ENCODE measurements at regions not wholly inside any gene's neighbourhood (a gene's known extent, or its start where the extent isn't known, plus 50 kb on each side); places are given as distances from the start of the nearest gene placed in this dataset.

GRCh38 chr9:126235336-126236243, 91.0 kb upstream of the MVB12B start:
- Mint-ChIP-seq H3K27ac (no peak overlapping the region), H3K4me1 (ENCODE audit: low read depth) (no peaks in the 10 kb centered on the region), H3K4me3 (no peak overlapping the region), H3K36me3 (ENCODE audit: low read depth) (no peaks in the 10 kb centered on the region), H3K9me3 (no peaks in the 10 kb centered on the region), H3K27me3 (ENCODE audit: insufficient read depth) (peaks cover 3% of the 10 kb centered on the region)
- no peak for DNase-seq (ENCODE audit: low spot score)
- intact Hi-C loops (cut with micrococcal nuclease), result no loop called here

GRCh38 chr9:126236273-126236672, 90.4 kb upstream of the MVB12B start:
- H3K27me3 Mint-ChIP-seq (ENCODE audit: insufficient read depth), result peaks cover 3% of the 10 kb centered on the region
- DNase-seq (ENCODE audit: low spot score), result no peak
- no peaks in the 10 kb centered on the region for H3K36me3 Mint-ChIP-seq (ENCODE audit: low read depth)
- H3K9me3 Mint-ChIP-seq, result no peaks in the 10 kb centered on the region
- no peaks in the 10 kb centered on the region for H3K4me1 Mint-ChIP-seq (ENCODE audit: low read depth)
- H3K27ac Mint-ChIP-seq, result no peak overlapping the region
- intact Hi-C loops (cut with micrococcal nuclease), result no loop called here
- no peak overlapping the region for H3K4me3 Mint-ChIP-seq

DNA sequence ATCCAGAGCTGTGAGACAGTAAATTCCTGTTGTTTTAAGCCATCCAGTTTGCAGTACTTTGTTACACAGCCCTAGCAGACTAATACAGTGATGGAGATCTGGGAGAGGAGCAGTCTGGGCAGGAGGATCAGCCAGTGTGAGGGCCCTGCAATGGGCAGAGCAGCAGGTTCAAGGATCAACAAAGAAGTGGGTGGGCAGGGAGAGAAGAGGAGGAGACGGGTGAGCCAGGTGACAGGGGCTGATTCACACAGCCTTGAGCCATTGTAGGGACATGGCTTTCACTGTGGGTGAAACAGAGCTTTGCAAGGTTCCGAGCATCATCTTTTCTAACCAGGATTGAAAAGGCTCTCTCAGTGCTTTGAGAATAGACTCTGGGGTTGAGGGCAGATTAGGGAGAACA, 88.2 kb upstream of the MVB12B start:
- Mint-ChIP-seq H3K36me3 (ENCODE audit: low read depth) (no peaks in the 10 kb centered on the region), H3K27me3 (ENCODE audit: insufficient read depth) (peaks cover 3% of the 10 kb centered on the region), H3K27ac (no peak overlapping the region), H3K4me3 (no peak overlapping the region), H3K4me1 (ENCODE audit: low read depth) (no peaks in the 10 kb centered on the region), H3K9me3 (no peaks in the 10 kb centered on the region)
- DNase-seq (ENCODE audit: low spot score), result no peak
- intact Hi-C loops (cut with micrococcal nuclease), result no loop called here

- no peaks in the 10 kb centered on the region for H3K36me3 Mint-ChIP-seq (ENCODE audit: low read depth)
- H3K9me3 Mint-ChIP-seq, result no peaks in the 10 kb centered on the region
- H3K27ac Mint-ChIP-seq, result no peak overlapping the region
- intact Hi-C loops (cut with micrococcal nuclease), result no loop called here
- peaks cover 3% of the 10 kb centered on the region for H3K27me3 Mint-ChIP-seq (ENCODE audit: insufficient read depth)
- no peak overlapping the region for H3K4me3 Mint-ChIP-seq
- no peaks in the 10 kb centered on the region for H3K4me1 Mint-ChIP-seq (ENCODE audit: low read depth)
- DNase-seq (ENCODE audit: low spot score), result no peak
These were observed 87.1 kb upstream of the MVB12B start for GRCh38 chr9:126239515-126239914.

GRCh38 chr9:126240835-126241234, 85.8 kb upstream of the MVB12B start:
- no peak for DNase-seq (ENCODE audit: low spot score)
- intact Hi-C loops (cut with micrococcal nuclease), result no loop called here
- no peaks in the 10 kb centered on the region for H3K9me3 Mint-ChIP-seq
- no peak overlapping the region for H3K4me3 Mint-ChIP-seq
- no peaks in the 10 kb centered on the region for H3K4me1 Mint-ChIP-seq (ENCODE audit: low read depth)
- no peak overlapping the region for H3K27ac Mint-ChIP-seq
- H3K36me3 Mint-ChIP-seq (ENCODE audit: low read depth), result no peaks in the 10 kb centered on the region
- peaks cover 3% of the 10 kb centered on the region for H3K27me3 Mint-ChIP-seq (ENCODE audit: insufficient read depth)

DNA sequence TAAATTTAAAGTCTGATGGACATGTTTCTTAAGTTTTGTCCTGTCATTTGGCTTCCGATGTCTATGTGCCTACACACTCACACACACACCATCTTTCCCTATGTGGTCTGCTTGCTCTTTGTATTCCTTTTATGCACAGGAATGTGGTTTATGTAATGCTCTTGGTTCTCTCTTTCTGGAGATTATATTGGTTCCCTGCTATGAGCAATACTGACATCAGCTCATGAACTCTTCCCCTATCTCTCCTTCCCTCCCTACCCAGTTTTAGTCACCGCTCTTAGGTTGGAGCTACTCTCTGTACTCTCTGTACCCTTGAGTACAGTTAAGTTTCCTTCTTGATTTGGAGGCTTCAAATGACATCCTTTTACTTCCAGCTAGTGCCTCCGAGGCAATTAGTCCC, 77.9 kb upstream of the MVB12B start:
- no peak overlapping the region for H3K4me3 Mint-ChIP-seq
- intact Hi-C loops (cut with micrococcal nuclease), result no loop called here
- DNase-seq (ENCODE audit: low spot score), result no peak
- H3K4me1 Mint-ChIP-seq (ENCODE audit: low read depth), result no peaks in the 10 kb centered on the region
- no peaks in the 10 kb centered on the region for H3K36me3 Mint-ChIP-seq (ENCODE audit: low read depth)
- peaks cover 12% of the 10 kb centered on the region for H3K27me3 Mint-ChIP-seq (ENCODE audit: insufficient read depth)
- H3K27ac Mint-ChIP-seq, result no peak overlapping the region
- no peaks in the 10 kb centered on the region for H3K9me3 Mint-ChIP-seq

GRCh38 chr9:126261584-126262356, 64.9 kb upstream of the MVB12B start:
- H3K4me1 Mint-ChIP-seq (ENCODE audit: low read depth), result no peaks in the 10 kb centered on the region
- no peaks in the 10 kb centered on the region for H3K9me3 Mint-ChIP-seq
- DNase-seq (ENCODE audit: low spot score), result no peak
- H3K27ac Mint-ChIP-seq, result no peak overlapping the region
- peaks cover 29% of the 10 kb centered on the region for H3K27me3 Mint-ChIP-seq (ENCODE audit: insufficient read depth)
- H3K4me3 Mint-ChIP-seq, result no peak overlapping the region
- intact Hi-C loops (cut with micrococcal nuclease), result no loop called here
- H3K36me3 Mint-ChIP-seq (ENCODE audit: low read depth), result no peaks in the 10 kb centered on the region

- Mint-ChIP-seq H3K27me3 (ENCODE audit: insufficient read depth) (peaks cover 22% of the 10 kb centered on the region), H3K27ac (no peak overlapping the region), H3K36me3 (ENCODE audit: low read depth) (no peaks in the 10 kb centered on the region), H3K4me1 (ENCODE audit: low read depth) (no peaks in the 10 kb centered on the region), H3K4me3 (no peak overlapping the region), H3K9me3 (no peaks in the 10 kb centered on the region)
- DNase-seq (ENCODE audit: low spot score), result no peak
- intact Hi-C loops (cut with micrococcal nuclease), result no loop called here
These were observed 63.9 kb upstream of the MVB12B start for GRCh38 chr9:126262738-126263137.

GRCh38 chr9:126270556-126270955, 56.1 kb upstream of the MVB12B start:
- intact Hi-C loops (cut with micrococcal nuclease), result no loop called here
- Mint-ChIP-seq H3K27ac (no peak overlapping the region), H3K27me3 (ENCODE audit: insufficient read depth) (peaks cover 3% of the 10 kb centered on the region), H3K4me1 (ENCODE audit: low read depth) (no peaks in the 10 kb centered on the region), H3K9me3 (no peaks in the 10 kb centered on the region), H3K36me3 (ENCODE audit: low read depth) (no peaks in the 10 kb centered on the region), H3K4me3 (no peak overlapping the region)
- DNase-seq (ENCODE audit: low spot score), result no peak

DNA sequence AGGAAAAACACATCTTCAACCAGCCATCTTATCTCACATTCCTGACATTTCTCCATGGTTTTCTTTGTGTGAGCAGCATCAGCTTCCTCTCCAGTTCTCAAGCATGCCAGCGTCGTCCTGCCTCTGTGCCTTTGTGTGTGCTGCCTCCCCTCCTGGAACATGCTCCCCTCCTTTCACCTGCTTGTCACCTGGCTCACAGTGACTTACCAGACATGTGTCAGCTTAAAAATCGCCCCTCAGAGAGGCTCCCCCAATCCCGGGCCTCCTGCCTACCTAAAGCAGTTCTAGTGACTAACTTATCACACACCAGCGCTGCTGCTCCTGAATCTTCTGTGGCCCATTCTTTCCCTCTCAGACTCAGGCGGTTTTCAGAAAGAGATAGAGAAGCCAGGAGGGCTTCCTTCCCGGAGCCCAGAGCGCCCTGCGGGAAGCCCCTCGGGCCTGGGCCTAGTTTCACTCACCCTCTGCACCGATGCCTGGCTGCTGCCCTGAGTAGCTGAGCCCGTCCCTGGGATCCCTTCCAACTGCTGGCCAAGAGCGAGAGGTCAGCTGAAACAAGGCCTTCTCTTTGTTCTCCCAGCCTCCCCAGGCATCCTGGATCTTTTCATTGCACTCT, 51.1 kb upstream of the MVB12B start:
- intact Hi-C loops (cut with micrococcal nuclease), result no loop called here
- H3K4me1 Mint-ChIP-seq (ENCODE audit: low read depth), result no peaks in the 10 kb centered on the region
- H3K27me3 Mint-ChIP-seq (ENCODE audit: insufficient read depth), result peaks cover 23% of the 10 kb centered on the region
- no peak for DNase-seq (ENCODE audit: low spot score)
- H3K36me3 Mint-ChIP-seq (ENCODE audit: low read depth), result no peaks in the 10 kb centered on the region
- H3K27ac Mint-ChIP-seq, result no peak overlapping the region
- H3K9me3 Mint-ChIP-seq, result no peaks in the 10 kb centered on the region
- H3K4me3 Mint-ChIP-seq, result no peak overlapping the region

- intact Hi-C loops (cut with micrococcal nuclease), result no loop called here
- no peaks in the 10 kb centered on the region for H3K4me1 Mint-ChIP-seq (ENCODE audit: low read depth)
- H3K4me3 Mint-ChIP-seq, result no peak overlapping the region
- no peak overlapping the region for H3K27ac Mint-ChIP-seq
- DNase-seq (ENCODE audit: low spot score), result no peak
- no peaks in the 10 kb centered on the region for H3K9me3 Mint-ChIP-seq
- no peaks in the 10 kb centered on the region for H3K36me3 Mint-ChIP-seq (ENCODE audit: low read depth)
- peaks cover 24% of the 10 kb centered on the region for H3K27me3 Mint-ChIP-seq (ENCODE audit: insufficient read depth)
These were observed 50.4 kb upstream of the MVB12B start for GRCh38 chr9:126276056-126276728.
